GM18520 (cell line): ENCODE measurements at regions not wholly inside any gene's neighbourhood (a gene's known extent, or its start where the extent isn't known, plus 50 kb on each side); places are given as distances from the start of the nearest gene placed in this dataset.
"Not testable (repeated sequence)": the region's sequence is repeated elsewhere in the genome, so short reads cannot be mapped to it uniquely, and the experiment has no call there.

ENCODE experiments used
- ATAC-seq: cut with Tn5 transposase; IDR thresholded peaks from one replicate; pipeline ENCODE4 v1.9.1; 2021; ENCODE audit not compliant: unreplicated experiment

GRCh38 chr16:29202642-29203041 lies 203.9 kb downstream of the NPIPB11 start:
- not testable (repeated sequence) for ATAC-seq

- not testable (repeated sequence) for ATAC-seq
Observed at GRCh38 chr16:29202025-29202632, 204.4 kb downstream of the NPIPB11 start.

DNA sequence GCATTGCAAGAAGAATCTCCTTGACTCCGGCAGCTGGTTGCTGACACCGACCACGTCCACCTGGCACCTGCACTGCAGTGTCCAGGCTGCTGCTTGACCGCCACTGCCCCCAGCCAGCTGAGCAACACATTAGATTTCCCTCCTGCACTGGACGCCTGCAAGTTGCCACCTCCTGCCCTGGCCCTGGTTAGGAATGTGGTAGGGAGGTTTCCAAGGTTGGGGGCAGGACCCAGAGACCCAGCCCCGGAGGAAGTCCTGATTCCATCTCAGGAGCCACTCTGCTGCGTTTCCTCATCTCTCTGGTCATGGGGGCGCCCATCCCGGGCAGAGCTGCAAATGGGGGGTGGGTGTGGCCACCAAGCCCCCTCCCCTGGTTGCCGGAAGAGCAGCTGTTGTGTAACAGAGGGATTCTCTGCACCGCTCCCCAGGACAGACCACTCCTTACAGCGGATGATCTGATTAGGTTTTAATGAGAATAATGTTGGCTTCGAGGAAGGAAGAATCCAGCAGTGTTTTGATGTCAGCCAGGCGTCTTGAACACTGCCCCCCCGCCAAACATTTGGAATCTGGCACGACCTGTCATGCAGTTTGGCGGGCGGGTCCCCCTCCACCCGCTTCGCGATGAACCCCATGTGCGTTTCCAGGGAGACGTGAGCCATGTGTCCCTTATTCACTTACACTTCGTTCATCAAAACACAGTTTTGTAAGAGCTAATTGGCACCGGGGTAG lies 205.1 kb downstream of the NPIPB11 start:
- not testable (repeated sequence) for ATAC-seq

GRCh38 chr16:29200681-29201080 lies 205.8 kb downstream of the NPIPB11 start:
- ATAC-seq = not testable (repeated sequence)

DNA sequence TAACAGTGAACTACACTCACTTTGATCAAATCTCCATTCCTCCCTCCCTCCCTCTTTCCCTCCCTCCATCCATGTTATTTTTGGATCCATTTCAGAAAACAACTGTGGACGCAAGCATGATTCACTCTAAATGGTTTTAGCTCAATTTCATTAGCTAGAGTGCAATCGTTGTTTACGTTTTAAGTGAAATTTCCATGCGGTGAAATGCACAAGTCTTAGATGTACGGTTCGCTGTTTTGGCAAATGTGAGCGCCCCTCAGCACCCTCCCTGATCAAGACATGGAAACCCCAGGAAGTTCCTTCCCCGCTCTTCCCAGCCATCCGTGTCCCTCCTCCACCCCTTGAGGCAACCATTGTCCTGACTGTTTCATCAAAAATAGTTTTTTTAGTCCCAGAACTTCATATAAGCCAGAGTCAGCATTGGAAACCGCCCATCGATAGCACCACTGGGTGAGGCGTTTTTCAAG lies 206.3 kb downstream of the NPIPB11 start:
- not testable (repeated sequence) for ATAC-seq

DNA sequence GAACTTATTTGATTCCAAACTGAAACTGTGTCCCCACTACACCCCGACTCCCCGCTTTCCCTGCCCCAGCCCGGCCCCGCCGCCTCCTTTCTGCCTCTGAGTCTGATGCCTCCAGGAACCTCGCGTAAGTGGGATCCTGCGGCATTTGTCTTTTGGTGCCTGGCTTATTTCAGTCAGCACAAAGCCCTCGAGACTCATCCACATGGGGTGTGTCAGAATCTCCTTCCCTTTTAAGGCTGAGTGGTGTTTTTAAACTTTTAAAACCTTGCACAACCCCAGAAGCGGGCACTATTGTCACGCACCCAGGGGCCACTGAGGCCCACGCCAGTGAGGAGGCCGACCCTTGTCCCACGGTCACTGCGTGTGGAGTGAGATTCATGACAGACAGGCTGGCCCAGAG lies 206.9 kb downstream of the NPIPB11 start:
- ATAC-seq = not testable (repeated sequence)

GRCh38 chr16:29198731-29199521 lies 207.6 kb downstream of the NPIPB11 start:
- ATAC-seq = no peak

- no peak for ATAC-seq
Observed at GRCh38 chr16:29198231-29198630, 208.3 kb downstream of the NPIPB11 start.

- ATAC-seq = not testable (repeated sequence)
Observed at GRCh38 chr16:29197494-29198100, 208.9 kb downstream of the NPIPB11 start.

GRCh38 chr16:29196746-29197145 lies 209.8 kb downstream of the NPIPB11 start:
- not testable (repeated sequence) for ATAC-seq

DNA sequence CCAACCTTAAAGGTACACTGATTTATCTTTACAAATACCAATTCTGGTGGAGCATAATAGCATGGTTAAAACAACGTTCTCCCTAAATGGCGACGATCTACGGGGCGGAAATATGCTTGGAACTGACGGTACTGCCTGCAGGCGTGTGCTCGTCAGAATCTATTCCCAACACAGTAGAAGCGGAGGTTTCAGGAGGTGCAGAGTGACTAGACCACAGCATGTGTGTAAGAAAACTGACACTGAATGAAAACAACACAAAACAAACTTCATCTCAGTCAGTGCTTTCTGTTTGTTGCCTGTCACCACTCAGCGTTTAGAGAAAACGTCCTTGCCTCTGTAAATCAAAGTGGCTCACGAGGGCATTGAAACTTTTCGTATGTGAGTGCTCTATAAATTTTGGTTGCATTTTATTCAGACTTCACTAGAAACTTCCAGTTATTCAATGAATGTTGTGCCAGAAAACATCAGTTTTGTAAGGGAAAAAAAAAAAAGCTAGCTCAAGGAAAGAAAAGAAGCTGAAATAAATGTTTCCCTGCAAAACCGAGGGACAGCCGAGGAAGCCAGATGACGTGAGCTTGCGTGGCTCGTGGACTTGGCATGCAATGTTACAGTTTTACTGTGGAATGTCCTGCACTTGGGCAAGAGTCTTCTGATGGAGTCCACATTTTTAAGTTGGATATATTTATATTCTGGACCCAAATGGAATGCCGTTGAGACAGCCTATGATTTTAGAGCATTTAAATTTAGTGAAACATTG lies 210.4 kb downstream of the LAT start:
- not testable (repeated sequence) for ATAC-seq

DNA sequence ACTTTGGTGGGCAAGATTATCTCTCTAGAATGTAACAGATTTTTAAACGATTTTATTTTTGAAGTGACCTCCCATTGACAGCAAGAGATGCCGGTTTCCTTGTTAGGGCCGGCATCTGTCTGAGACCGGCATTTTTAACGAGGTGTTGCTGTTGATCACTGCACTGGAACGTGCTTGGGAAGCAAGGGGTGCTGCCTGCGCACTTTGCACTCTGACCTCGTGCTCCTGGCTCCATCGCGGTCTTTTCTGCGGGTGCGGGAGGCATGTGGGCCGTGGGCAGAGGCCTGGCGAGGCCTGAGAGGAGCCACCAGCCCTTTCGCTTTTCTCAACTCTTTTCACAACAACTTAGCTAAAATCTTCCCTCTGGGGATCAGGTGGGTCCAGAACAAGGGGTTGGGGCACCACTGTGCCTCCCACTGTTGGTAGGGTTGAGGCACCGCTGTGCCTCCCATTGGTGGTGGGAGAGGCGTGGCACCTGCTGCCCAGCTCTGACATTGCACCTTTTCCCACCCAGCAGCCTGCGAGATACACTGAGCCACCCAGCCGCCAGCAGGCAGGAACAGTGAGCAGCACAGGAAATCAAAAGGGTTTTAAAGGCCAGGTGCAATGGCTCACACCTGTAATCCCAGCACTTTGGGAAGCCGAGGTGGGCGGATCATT lies 209.5 kb downstream of the LAT start:
- ATAC-seq = not testable (repeated sequence)

DNA sequence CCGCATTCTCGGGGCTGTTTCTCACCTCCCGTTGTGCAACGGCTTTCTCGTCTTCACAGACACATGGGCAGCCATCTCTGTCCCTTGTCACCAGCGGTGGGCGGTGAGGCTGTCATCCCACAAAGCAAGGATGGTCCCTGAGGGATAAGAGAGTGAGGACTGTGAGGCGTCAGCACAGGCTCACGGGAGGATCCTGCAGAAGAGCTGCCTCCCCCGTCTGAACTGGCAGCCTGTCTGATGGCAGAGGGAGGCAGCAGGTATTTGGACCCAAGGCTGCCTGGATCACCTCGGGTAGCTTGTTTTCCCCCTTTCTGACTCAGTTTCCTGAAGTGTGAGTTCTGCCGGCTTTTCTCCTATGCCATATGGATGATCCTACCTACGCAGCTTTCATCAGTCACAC lies 208.8 kb downstream of the LAT start:
- ATAC-seq = not testable (repeated sequence)

DNA sequence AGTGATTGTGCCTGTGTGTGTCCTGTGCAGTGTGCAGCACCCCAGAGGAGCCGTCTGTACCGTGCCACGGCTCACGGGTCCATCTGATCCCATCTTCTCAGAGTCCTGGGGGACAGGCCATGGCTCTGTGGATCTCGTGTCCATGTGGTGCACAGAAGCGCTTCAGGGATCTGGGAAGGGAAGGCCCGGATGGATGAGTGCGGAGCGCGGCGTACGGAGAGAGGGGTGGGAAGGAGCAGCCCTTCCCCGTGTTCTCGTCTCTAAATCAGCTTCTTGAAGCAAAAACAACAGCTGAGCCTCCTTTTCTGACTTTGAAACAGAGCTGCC lies 208.4 kb downstream of the LAT start:
- not testable (repeated sequence) for ATAC-seq

DNA sequence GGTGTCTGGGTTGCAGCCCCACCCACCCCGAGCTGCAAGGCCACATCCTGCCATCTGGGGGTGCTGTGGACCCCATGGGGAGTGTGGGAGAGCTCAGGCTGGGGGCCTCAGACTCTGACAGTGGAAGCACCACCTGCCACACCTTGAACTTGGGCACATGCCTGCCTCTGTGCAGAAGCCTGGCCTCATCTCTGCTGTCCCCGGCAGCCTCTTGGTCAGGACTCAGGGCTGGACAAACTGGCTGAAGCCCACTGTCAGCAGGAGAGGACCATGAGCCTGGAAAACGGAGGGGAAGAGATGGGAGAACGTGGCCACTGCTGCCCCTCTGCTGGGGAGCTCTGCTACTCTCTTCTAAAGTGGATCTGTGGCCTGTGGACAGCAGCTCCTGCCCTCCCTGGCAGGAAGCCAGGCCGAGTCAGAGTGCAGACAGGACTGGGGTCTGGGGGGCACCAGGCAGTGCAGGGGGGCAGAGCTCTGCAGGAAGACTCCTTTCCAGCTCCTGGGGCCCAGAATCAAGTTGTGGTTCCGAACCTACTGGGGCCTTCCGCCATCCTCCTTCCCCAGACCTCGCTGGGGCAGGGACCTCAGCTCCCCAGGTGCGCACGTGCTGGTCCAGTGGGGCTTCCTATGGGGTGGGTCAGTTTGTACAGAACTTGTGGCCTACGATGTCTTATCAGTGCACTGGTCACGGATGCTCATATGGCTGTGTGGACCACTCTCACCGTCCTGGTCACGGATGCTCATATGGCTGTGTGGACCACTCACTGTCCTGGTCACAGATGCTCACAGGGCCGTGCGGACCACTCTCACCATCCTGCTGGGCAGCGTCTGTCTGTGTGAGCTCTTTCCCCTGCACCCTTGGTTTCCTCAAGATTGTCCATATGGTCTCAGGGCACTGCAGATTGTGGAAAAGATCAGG lies 207.7 kb downstream of the LAT start:
- no peak for ATAC-seq

GRCh38 chr16:29191636-29192180 lies 206.9 kb downstream of the LAT start:
- ATAC-seq = not testable (repeated sequence)

GRCh38 chr16:29190553-29191431 lies 205.9 kb downstream of the LAT start:
- ATAC-seq = not testable (repeated sequence)

DNA sequence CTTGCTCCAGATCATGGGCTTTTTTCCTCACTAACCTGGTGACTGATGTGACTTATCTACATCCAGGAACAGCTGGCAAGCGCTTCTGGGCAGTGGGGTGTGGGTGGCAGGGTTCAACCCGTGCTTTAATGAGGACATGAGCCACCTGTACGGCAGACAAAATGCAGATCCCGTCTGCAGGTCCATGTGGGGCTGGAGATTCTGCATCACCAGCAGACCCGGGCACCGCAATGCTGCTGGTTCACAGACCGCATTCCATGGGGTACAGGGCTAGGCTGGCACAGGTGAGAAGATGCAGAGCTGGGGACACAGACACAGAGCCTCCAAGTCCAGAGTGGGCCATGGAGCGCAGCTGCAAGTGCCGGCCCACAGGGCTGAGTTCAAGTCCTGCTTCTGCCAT lies 204.0 kb downstream of the LAT start:
- not testable (repeated sequence) for ATAC-seq
